BJ (cell line): ENCODE measurements at regions not wholly inside any gene's neighbourhood (a gene's known extent, or its start where the extent isn't known, plus 50 kb on each side); places are given as distances from the start of the nearest gene placed in this dataset.
"Not testable (repeated sequence)": the region's sequence is repeated elsewhere in the genome, so short reads cannot be mapped to it uniquely, and the experiment has no call there.

Source experiments
- CTCF ChIA-PET: fragments of 350-600 bp; formaldehyde crosslinking; extraction: SDS; loops from one replicate; lab custom pipeline; 2021; ENCODE audit warnings: antibody characterized with exemption, inconsistent platforms; lab: Yijun Ruan, JAX
- POLR2A ChIA-PET: fragments of 300-600 bp; sonication (Branson Sonifier 250); formaldehyde crosslinking; extraction: SDS; loops from one replicate; lab custom pipeline; 2021; ENCODE audit warnings: antibody characterized with exemption; lab: Charles Lee
- DNase-seq: peaks from one replicate; pipeline ENCODE4 v3.0.0-alpha.2; 2011; ENCODE audit warnings: low read depth
- H3K27me3 ChIP-seq: 2 replicates; pipeline ENCODE4 v1.6.0; 2011; ENCODE audit warnings: low read length; ENCODE audit not compliant: control insufficient read depth, insufficient read depth
- H3K36me3 ChIP-seq: 2 replicates; pipeline ENCODE4 v1.5.1; 2011; ENCODE audit warnings: low read length; ENCODE audit not compliant: control insufficient read depth, insufficient read depth
- H3K4me3 ChIP-seq: 2 replicates; pipeline ENCODE4 v1.5.1; 2011; ENCODE audit warnings: low read depth, mild to moderate bottlenecking, control low read depth, low read length
- CTCF ChIP-seq: IDR thresholded peaks from 2 replicates; pipeline ENCODE4 v1.5.1; 2011; ENCODE audit warnings: low read depth, mild to moderate bottlenecking, control low read depth, inconsistent platforms, low read length, moderate library complexity; ENCODE audit not compliant: insufficient read depth

- H3K4me3 ChIP-seq: no peak overlapping the region
- POLR2A ChIA-PET: no interaction called here
- no peak for DNase-seq
- H3K36me3 ChIP-seq: no peaks in the 10 kb centered on the region
- CTCF ChIA-PET: interaction anchor here (0.7 to 2.5 kb wide), 9 partner anchors 21 to 557 kb away, joined by 3 to 8 read pairs (median 3); partner anchors contain the start of gene MKX
- TF ChIP-seq CTCF: no peak
- H3K27me3 ChIP-seq: no peaks in the 10 kb centered on the region
Observed at GRCh38 chr10:28177944-28178637, 124.8 kb downstream of the MPP7 start.

DNA sequence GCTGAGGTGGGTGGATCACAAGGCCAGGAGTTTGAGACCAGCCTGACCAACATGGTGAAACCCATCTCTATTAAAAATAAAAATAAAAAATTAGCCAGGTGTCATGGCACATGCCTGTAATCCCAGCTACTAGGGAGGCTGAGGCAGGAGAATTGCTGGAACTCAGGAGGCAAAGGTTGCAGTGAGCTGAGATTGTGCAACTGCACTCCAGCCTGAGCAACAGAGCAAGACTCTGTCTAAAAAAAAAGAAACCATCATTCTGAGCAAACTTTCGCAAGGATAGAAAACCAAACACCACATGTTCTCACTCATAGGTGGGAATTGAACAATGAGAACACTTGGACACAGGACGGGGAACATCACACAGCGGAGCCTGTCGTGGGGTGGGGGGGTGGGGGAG, 126.4 kb downstream of the MPP7 start:
- POLR2A ChIA-PET, DNase-seq, H3K27me3 ChIP-seq, H3K36me3 ChIP-seq, H3K4me3 ChIP-seq: not testable (repeated sequence)
- CTCF ChIA-PET: interaction anchor here (0.6 kb wide), 1 partner anchor 417 kb away, joined by 3 read pairs; no protein-coding TSS in a partner anchor

GRCh38 chr10:28172223-28172610, 130.6 kb downstream of the MPP7 start:
- no peaks in the 10 kb centered on the region for H3K27me3 ChIP-seq
- CTCF ChIA-PET: interaction anchor here (0.6 kb wide), 1 partner anchor 22 kb away, joined by 3 read pairs; no protein-coding TSS in a partner anchor
- POLR2A ChIA-PET: no interaction called here
- H3K4me3 ChIP-seq: no peak overlapping the region
- H3K36me3 ChIP-seq: no peaks in the 10 kb centered on the region
- no peak for DNase-seq
- no peak for TF ChIP-seq CTCF

- Histone ChIP-seq H3K36me3 (no peaks in the 10 kb centered on the region), H3K4me3 (no peak overlapping the region), H3K27me3 (no peaks in the 10 kb centered on the region)
- ChIA-PET CTCF (no interaction called here), POLR2A (no interaction called here)
- TF ChIP-seq CTCF: no peak
- no peak for DNase-seq
Observed at GRCh38 chr10:28171468-28172222, 131.2 kb downstream of the MPP7 start.

DNA sequence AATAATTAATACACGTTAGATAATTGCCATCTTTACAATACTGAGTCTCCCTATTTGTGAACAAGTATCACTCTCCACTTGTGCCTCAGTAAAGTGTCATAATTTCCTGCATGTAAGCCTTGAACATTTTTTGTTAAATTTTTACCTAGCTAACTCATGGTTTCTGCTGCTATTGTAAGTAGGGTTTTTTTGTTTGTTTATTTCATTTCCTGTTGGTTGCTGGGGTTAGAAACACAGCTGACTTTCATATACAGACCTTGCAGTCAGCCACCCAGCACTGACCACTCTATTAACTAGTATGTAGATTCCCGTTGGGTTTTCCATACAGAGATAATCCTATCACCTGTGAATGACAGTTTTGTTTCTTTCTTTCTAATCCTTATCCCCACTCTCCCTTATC, 133.3 kb downstream of the MPP7 start:
- Histone ChIP-seq H3K27me3 (no peaks in the 10 kb centered on the region), H3K4me3 (no peak overlapping the region), H3K36me3 (no peaks in the 10 kb centered on the region)
- no peak for TF ChIP-seq CTCF
- CTCF ChIA-PET: interaction anchor here (0.9 kb wide), 1 partner anchor 14 kb away, joined by 3 read pairs; no protein-coding TSS in a partner anchor
- POLR2A ChIA-PET: no interaction called here
- DNase-seq: no peak
